Keratinocyte (primary cell): ENCODE measurements at regions not wholly inside any gene's neighbourhood (a gene's known extent, or its start where the extent isn't known, plus 50 kb on each side); places are given as distances from the start of the nearest gene placed in this dataset.

Experiments used
- EZH2 ChIP-seq: IDR thresholded peaks from one replicate; pipeline ENCODE4 v1.6.1; 2012; ENCODE audit warnings: inconsistent platforms, mild to moderate bottlenecking, low read length, moderate library complexity
- TF ChIP-seq, protein P1 (sequence below), 3 experiments: IDR thresholded peaks in 1 of 3; conservative IDR thresholded peaks in 1 of 3; optimal IDR thresholded peaks in 1 of 3; 2 replicates in 2 of 3; 3 replicates in 1 of 3; pipeline versions ENCODE3 to v1.5.1; 2011; ENCODE audit warnings: low read length in 3 of 3, mild to moderate bottlenecking in 3 of 3, moderate library complexity in 2 of 3, control low read depth in 1 of 3, inconsistent platforms in 1 of 3; ENCODE audit not compliant: insufficient read depth in 2 of 3; ENCODE audit errors: extremely low read depth in 1 of 3

DNA sequence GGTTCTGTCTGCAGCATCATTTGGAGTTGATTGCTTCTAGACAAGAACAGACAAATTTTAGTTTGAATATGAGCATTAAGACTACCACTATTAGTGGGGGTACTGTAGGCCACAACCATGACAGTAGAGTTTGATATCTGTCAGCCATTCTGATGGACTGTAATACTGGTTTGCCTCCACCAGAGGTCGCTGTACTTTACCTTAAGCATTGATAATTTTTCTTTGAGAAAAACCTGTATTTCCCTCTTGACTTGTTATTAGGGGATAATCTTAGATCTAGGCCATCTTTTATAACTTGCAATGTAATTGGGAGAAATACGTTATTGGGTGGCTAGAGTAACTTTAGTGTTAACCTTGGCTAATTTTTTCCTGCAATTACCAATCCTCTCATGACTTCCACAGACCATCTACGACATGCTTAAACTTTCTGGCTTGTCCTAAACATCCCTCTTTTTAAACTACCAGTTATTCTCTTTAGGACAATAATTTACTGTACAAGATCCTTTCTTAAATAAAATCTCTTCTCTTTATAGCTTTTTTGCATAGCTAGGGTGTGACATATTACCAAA lies 562.4 kb downstream of the MAGEB5 start:
- TF ChIP-seq, protein P1, sequence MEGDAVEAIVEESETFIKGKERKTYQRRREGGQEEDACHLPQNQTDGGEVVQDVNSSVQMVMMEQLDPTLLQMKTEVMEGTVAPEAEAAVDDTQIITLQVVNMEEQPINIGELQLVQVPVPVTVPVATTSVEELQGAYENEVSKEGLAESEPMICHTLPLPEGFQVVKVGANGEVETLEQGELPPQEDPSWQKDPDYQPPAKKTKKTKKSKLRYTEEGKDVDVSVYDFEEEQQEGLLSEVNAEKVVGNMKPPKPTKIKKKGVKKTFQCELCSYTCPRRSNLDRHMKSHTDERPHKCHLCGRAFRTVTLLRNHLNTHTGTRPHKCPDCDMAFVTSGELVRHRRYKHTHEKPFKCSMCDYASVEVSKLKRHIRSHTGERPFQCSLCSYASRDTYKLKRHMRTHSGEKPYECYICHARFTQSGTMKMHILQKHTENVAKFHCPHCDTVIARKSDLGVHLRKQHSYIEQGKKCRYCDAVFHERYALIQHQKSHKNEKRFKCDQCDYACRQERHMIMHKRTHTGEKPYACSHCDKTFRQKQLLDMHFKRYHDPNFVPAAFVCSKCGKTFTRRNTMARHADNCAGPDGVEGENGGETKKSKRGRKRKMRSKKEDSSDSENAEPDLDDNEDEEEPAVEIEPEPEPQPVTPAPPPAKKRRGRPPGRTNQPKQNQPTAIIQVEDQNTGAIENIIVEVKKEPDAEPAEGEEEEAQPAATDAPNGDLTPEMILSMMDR (optimal IDR thresholded peaks at IDR 0.05 in 1 of 3, IDR thresholded peaks at IDR 0.05 in 1 of 3, conservative IDR thresholded peaks at IDR 0.05 in 1 of 3; ENCODE audit: extremely low read depth in 1 of 3, insufficient read depth in 2 of 3, low read length in 3 of 3), result peak in 1 of 3 experiments; percentile 18
- no peak for TF ChIP-seq EZH2
